Retinal pigment epithelial cell (primary cell): ENCODE measurements at regions not wholly inside any gene's neighbourhood (a gene's known extent, or its start where the extent isn't known, plus 50 kb on each side); places are given as distances from the start of the nearest gene placed in this dataset.

Experiments used
- DNase-seq: peaks from one replicate; pipeline ENCODE4 v3.0.0-alpha.2; 2010; ENCODE audit warnings: low read depth
- H3K4me3 ChIP-seq: 2 replicates; pipeline ENCODE4 v1.5.1; 2011; ENCODE audit warnings: mild to moderate bottlenecking, low read length, control low read depth, moderate library complexity
- TF ChIP-seq, protein P1 (sequence below): conservative IDR thresholded peaks from 2 replicates; pipeline ENCODE4 v1.5.1; 2011; ENCODE audit warnings: low read depth, low read length, control low read depth, inconsistent platforms

DNA sequence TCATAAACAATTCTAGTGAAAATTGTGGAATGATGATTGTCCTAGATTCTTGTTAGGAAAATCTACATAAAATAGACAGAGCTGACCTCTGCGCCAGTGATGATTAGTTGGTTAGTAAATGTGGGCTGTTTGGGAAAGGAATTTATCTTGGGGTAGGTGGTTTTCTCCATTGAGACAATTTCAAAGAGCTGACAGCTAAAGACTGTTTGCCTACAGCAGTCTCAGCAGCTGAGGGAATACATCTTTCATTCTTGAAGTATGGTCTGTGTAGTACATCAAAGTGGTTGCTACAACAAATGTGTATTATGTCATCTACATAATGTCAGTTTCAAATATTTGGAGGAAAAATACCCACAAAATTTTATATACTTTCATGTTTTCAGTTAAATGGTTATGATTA is 117.2 kb upstream of the TRPC4 start:
- no peak for DNase-seq
- TF ChIP-seq, protein P1, sequence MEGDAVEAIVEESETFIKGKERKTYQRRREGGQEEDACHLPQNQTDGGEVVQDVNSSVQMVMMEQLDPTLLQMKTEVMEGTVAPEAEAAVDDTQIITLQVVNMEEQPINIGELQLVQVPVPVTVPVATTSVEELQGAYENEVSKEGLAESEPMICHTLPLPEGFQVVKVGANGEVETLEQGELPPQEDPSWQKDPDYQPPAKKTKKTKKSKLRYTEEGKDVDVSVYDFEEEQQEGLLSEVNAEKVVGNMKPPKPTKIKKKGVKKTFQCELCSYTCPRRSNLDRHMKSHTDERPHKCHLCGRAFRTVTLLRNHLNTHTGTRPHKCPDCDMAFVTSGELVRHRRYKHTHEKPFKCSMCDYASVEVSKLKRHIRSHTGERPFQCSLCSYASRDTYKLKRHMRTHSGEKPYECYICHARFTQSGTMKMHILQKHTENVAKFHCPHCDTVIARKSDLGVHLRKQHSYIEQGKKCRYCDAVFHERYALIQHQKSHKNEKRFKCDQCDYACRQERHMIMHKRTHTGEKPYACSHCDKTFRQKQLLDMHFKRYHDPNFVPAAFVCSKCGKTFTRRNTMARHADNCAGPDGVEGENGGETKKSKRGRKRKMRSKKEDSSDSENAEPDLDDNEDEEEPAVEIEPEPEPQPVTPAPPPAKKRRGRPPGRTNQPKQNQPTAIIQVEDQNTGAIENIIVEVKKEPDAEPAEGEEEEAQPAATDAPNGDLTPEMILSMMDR, result no peak
- H3K4me3 ChIP-seq, result no peak overlapping the region

DNA sequence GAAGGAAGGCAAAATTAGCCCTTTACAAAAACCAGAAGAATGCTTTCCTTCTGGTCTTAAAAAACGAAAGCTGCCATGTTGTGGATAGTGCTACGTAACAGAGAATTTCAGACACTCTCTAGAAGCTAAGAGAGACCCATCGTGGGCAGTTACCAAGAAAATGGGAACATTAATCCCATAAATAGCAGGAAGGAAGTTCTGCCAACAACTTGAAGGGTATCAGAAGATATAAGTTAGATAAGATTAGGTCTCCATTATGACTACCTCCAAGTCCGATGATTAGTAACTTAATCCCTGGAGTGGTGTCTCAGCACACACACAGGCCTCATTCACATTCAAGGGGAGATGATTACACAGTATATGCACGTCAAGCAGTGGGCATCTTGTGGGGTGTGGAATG is 115.7 kb upstream of the TRPC4 start:
- H3K4me3 ChIP-seq, result no peak overlapping the region
- no peak for DNase-seq
- TF ChIP-seq, protein P1, result no peak

DNA sequence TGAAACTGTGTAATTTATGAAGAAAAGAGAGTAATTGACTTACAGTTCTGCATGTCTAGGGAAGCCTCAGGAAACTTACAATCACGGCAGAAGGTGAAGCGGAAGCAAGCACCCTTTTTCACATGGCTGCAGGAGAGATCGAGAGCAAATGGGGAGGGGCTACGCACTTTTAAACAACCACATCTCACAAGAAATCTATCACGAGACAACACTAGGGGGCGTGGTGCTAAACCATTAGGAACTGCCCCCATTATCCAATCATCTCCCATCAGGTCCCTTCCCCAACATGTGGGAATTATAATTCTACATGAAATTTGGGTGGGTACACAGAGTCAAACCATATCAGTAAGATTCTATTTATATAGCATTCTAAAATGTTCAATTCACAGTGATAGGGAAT is 114.8 kb upstream of the TRPC4 start:
- H3K4me3 ChIP-seq, result no peak overlapping the region
- TF ChIP-seq, protein P1, result no peak
- no peak for DNase-seq

DNA sequence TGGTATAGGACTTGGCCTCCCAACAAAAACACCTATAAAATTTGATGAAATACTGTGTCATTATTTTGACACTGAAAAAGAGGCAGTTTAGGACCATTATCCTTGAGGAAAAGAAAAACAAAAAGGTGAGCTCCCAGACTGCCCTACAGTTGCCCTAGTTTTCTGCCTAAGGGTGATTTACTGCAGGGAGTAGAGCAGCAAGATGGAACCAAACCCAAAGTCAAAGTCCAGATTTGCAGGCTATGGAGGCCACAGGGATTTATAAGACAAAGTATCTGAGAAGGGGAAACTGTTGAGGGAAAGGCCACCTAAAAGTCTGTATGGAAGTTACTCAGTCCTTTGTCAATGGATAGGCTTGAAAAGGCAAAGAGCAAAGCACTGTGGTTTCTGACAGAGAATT is 112.4 kb upstream of the TRPC4 start:
- DNase-seq, result no peak
- TF ChIP-seq, protein P1, result no peak
- H3K4me3 ChIP-seq, result no peak overlapping the region

DNA sequence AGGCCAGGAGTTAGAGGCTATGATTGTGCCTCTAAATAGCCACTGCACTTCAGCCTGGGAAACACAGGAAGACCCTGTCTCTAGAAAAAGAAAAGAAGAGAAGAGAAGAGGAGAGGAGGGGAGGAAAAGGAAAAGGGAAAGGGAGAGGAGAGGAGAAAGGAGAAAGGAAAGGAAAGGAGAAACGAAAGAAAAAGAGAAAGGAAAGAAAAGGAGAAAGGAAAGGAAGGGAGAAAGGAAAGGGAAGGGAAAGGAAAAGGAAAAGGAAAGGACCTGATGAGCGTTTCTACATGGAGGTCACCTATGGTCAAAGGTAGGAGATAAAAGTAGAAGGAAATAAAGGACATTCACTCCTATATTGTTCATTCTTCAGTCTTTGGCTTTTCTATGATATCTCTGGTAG is 109.1 kb upstream of the TRPC4 start:
- no peak overlapping the region for H3K4me3 ChIP-seq
- no peak for DNase-seq
- TF ChIP-seq, protein P1, result no peak

DNA sequence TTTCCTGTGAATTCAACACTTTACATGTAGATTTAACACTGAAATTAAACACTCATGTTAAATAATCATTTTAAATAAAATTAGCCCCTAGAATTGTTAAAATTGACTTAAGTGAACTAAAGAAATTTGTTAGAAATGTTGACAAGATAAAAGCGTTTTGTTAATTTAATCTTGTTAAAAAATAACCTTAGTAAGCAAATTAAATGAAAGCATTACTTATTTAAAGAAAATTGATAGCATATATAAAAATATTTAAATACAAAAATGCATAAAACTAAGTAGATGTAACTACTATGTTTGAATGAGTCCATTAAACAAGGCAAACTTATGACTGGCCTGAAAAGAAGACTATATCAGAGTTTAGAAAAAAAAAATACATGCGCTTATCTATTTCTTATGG is 99.0 kb upstream of the TRPC4 start:
- DNase-seq, result no peak
- TF ChIP-seq, protein P1, result no peak
- H3K4me3 ChIP-seq, result no peak overlapping the region

DNA sequence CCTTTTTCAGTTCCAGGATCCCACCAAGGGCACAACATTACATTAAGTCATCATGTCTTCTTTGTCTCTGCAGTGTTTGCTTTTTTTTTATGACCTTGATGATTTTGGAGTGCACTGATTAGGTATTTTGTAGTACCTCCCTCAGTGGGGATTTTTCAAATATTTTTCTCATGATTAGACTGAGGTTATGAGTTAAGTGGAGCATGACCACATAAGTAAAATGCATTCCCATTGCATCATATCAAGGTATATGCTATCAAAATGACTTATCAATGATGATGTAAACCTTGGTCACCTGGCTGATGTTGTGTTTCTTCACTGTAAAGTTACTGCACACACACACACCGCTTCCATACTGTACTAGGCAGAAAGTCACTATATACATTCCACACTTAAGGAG is 96.7 kb upstream of the TRPC4 start:
- TF ChIP-seq, protein P1, result no peak
- no peak for DNase-seq
- no peak overlapping the region for H3K4me3 ChIP-seq
